ENCODE measurements at regions not wholly inside any gene's neighbourhood (a gene's known extent, or its start where the extent isn't known, plus 50 kb on each side); places are given as distances from the start of the nearest gene placed in this dataset.
A peak's percentile ranks its signal among the peaks of the same experiment; 100 is the strongest.

DNA sequence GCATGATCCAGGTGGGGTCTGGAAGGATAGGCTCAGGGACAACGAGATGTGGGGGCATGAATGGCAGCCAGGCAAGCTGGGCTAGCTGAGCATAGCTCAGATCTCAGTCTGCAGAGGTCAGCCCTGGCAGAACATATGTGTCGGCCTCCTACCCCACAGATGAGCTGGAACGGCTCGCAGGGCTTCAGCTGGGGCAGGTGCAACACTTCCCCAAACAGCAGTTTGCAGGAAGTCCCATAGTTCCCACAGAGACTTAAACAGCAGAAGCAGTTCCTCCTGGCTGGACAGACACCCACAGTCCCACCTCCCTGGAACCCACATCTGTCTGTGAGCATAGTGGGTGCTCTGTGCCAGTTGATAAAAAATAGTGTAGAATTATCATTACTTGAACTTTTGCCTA is 404.6 kb downstream of the GADD45G start:
- ATAC-seq, result no peak
- Histone ChIP-seq H3K4me3 (no peak overlapping the region), H2AFZ (ENCODE audit: control insufficient read depth, low read depth, low read length) (no peak overlapping the region), H3K9me3 (replicated peaks; ENCODE audit: control insufficient read depth, insufficient read depth, low read length) (no peaks in the 10 kb centered on the region; the same call in 2 of the 3 replicates), H3K27ac (ENCODE audit: control insufficient read depth, insufficient read depth) (no peak overlapping the region), H4K20me1 (ENCODE audit: control insufficient read depth, insufficient read depth) (no peaks in the 10 kb centered on the region), H3K4me1 (ENCODE audit: control insufficient read depth, insufficient read depth, low read length) (no peaks in the 10 kb centered on the region), H3K79me2 (ENCODE audit: control insufficient read depth, insufficient read depth, low read length) (no peaks in the 10 kb centered on the region), H3K36me3 (ENCODE audit: control insufficient read depth in 2 of 2, insufficient read depth in 2 of 2, low read length in 1 of 2) (no peaks in the 10 kb centered on the region), H3K4me2 (ENCODE audit: control insufficient read depth, insufficient read depth) (no peak overlapping the region), H3K9ac (ENCODE audit: control insufficient read depth, insufficient read depth, low read length) (no peak overlapping the region), H3K27me3 (replicated peaks in 1 of 2; ENCODE audit: control insufficient read depth in 2 of 2, insufficient read depth in 2 of 2, low read length in 1 of 2) (no peaks in the 10 kb centered on the region)
- intact Hi-C loops (cut with micrococcal nuclease; ENCODE audit: unreplicated experiment), result no loop called here
- ChIA-PET RAD21 (ENCODE audit: unreplicated experiment) (no interaction called here), CTCF (interaction anchor here (1.2 to 1.3 kb wide), 2 partner anchors 134 to 412 kb away, joined by 3 read pairs; no protein-coding TSS in a partner anchor), POLR2A (no interaction called here), SMC1A (ENCODE audit: uncharacterized antibody, unreplicated experiment) (no interaction called here)
- no TSS peak for BruUV-seq (replicated peaks)
- in situ Hi-C loops (cut with MboI), result no loop called here
- FAIRE-seq, result no peak
- 0% methylated on average over 4 of the region's 4 CpGs for WGBS (ENCODE audit: insufficient coverage, insufficient replicate concordance, low lambda C conversion rate, missing lambda C conversion rate)
- DNase-seq (ENCODE audit: low read depth, low spot score), result no peak
- TF ChIP-seq TCF12 (IDR thresholded peaks at IDR 0.05; ENCODE audit: low read depth, low read length) (peak; percentile 53; the same call in 1 of the 2 replicates), HDAC6 (IDR thresholded peaks at IDR 0.05; ENCODE audit: unreplicated experiment) (no peak), RUNX3 (IDR thresholded peaks at IDR 0.05; ENCODE audit: low read length) (0 out of 2 replicates have a peak, but pooled peaks have one; percentile 14), SPI1 (IDR thresholded peaks at IDR 0.05; ENCODE audit: borderline replicate concordance, insufficient read depth, low read depth, low read length) (peak; percentile 67), ETV6 (conservative IDR thresholded peaks at IDR 0.05 in 1 of 2, IDR thresholded peaks at IDR 0.05 in 1 of 2; ENCODE audit: borderline replicate concordance in 1 of 2, low read depth in 1 of 2) (no peak)
- TF ChIP-seq, protein P1, sequence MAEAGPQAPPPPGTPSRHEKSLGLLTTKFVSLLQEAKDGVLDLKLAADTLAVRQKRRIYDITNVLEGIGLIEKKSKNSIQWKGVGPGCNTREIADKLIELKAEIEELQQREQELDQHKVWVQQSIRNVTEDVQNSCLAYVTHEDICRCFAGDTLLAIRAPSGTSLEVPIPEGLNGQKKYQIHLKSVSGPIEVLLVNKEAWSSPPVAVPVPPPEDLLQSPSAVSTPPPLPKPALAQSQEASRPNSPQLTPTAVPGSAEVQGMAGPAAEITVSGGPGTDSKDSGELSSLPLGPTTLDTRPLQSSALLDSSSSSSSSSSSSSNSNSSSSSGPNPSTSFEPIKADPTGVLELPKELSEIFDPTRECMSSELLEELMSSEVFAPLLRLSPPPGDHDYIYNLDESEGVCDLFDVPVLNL (IDR thresholded peaks at IDR 0.05; ENCODE audit: low read depth, low read length), result no peak

GRCh38 chr9:90010793-90011192 is 406.0 kb downstream of the GADD45G start:
- FAIRE-seq (no peak), DNase-seq (ENCODE audit: low read depth, low spot score) (no peak), ATAC-seq (no peak)
- Histone ChIP-seq H4K20me1 (ENCODE audit: control insufficient read depth, insufficient read depth) (no peaks in the 10 kb centered on the region), H3K36me3 (ENCODE audit: control insufficient read depth in 2 of 2, insufficient read depth in 2 of 2, low read length in 1 of 2) (no peaks in the 10 kb centered on the region), H3K9me3 (replicated peaks; ENCODE audit: control insufficient read depth, insufficient read depth, low read length) (no peaks in the 10 kb centered on the region), H3K9ac (ENCODE audit: control insufficient read depth, insufficient read depth, low read length) (no peak overlapping the region), H2AFZ (ENCODE audit: control insufficient read depth, low read depth, low read length) (no peak overlapping the region), H3K4me2 (ENCODE audit: control insufficient read depth, insufficient read depth) (no peak overlapping the region), H3K27ac (ENCODE audit: control insufficient read depth, insufficient read depth) (no peak overlapping the region), H3K79me2 (ENCODE audit: control insufficient read depth, insufficient read depth, low read length) (no peaks in the 10 kb centered on the region), H3K27me3 (replicated peaks in 1 of 2; ENCODE audit: control insufficient read depth in 2 of 2, insufficient read depth in 2 of 2, low read length in 1 of 2) (no peaks in the 10 kb centered on the region), H3K4me3 (no peak overlapping the region), H3K4me1 (ENCODE audit: control insufficient read depth, insufficient read depth, low read length) (no peaks in the 10 kb centered on the region)
- POLR2A ChIA-PET, result no interaction called here
- in situ Hi-C loops (cut with MboI) (no loop called here), intact Hi-C loops (cut with micrococcal nuclease; ENCODE audit: unreplicated experiment) (no loop called here)
- CTCF ChIA-PET, result no interaction called here
- SMC1A ChIA-PET (ENCODE audit: uncharacterized antibody, unreplicated experiment), result no interaction called here
- WGBS (ENCODE audit: insufficient coverage, insufficient replicate concordance, low lambda C conversion rate, missing lambda C conversion rate), result 62% methylated on average over 11 of the region's 11 CpGs
- no TSS peak for BruUV-seq (replicated peaks)
- RAD21 ChIA-PET (ENCODE audit: unreplicated experiment), result interaction anchor here (0.7 kb wide), 2 partner anchors 11 to 594 kb away, joined by 3 to 5 read pairs; no protein-coding TSS in a partner anchor
- TF ChIP-seq, protein P2, sequence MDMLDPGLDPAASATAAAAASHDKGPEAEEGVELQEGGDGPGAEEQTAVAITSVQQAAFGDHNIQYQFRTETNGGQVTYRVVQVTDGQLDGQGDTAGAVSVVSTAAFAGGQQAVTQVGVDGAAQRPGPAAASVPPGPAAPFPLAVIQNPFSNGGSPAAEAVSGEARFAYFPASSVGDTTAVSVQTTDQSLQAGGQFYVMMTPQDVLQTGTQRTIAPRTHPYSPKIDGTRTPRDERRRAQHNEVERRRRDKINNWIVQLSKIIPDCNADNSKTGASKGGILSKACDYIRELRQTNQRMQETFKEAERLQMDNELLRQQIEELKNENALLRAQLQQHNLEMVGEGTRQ (IDR thresholded peaks at IDR 0.05; ENCODE audit: borderline replicate concordance, low read depth, low read length), result no peak
- no peak for TF ChIP-seq ZNF622 (IDR thresholded peaks at IDR 0.05)
- TF ChIP-seq SIN3A (IDR thresholded peaks at IDR 0.05; ENCODE audit: low read depth, low read length), result no peak
- no peak for TF ChIP-seq FOXK2 (IDR thresholded peaks at IDR 0.05)
- TF ChIP-seq, protein P3, sequence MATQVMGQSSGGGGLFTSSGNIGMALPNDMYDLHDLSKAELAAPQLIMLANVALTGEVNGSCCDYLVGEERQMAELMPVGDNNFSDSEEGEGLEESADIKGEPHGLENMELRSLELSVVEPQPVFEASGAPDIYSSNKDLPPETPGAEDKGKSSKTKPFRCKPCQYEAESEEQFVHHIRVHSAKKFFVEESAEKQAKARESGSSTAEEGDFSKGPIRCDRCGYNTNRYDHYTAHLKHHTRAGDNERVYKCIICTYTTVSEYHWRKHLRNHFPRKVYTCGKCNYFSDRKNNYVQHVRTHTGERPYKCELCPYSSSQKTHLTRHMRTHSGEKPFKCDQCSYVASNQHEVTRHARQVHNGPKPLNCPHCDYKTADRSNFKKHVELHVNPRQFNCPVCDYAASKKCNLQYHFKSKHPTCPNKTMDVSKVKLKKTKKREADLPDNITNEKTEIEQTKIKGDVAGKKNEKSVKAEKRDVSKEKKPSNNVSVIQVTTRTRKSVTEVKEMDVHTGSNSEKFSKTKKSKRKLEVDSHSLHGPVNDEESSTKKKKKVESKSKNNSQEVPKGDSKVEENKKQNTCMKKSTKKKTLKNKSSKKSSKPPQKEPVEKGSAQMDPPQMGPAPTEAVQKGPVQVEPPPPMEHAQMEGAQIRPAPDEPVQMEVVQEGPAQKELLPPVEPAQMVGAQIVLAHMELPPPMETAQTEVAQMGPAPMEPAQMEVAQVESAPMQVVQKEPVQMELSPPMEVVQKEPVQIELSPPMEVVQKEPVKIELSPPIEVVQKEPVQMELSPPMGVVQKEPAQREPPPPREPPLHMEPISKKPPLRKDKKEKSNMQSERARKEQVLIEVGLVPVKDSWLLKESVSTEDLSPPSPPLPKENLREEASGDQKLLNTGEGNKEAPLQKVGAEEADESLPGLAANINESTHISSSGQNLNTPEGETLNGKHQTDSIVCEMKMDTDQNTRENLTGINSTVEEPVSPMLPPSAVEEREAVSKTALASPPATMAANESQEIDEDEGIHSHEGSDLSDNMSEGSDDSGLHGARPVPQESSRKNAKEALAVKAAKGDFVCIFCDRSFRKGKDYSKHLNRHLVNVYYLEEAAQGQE (IDR thresholded peaks at IDR 0.05; ENCODE audit: low read depth, low read length), result no peak
- TF ChIP-seq KLF5 (IDR thresholded peaks at IDR 0.05; ENCODE audit: partially characterized antibody), result no peak
